ENCODE measurements at regions not wholly inside any gene's neighbourhood (a gene's known extent, or its start where the extent isn't known, plus 50 kb on each side); places are given as distances from the start of the nearest gene placed in this dataset.

DNA sequence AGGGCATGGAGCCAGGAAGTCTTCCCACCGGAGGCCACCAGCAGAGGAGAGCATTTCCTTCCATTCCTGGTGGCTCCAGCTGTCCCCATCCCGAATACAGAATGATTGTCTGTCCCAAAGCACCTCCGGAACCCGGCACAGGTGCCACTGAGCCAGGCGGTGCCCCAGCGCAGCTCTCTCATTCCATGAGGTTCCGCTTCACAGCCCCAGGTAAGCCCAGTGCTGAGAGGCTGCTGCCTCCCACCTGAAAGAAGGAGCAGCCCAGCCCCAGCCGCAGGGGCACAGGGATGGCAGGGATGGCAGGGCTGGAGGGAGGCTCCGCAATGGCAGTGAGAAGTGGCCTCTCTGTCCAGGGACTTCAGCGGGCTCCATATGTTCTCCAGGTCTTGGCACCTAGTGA lies 162.1 kb upstream of the TCERG1L start:
- FAIRE-seq: no peak
- DNase-seq (ENCODE audit: insufficient read length, low spot score): no peak
- TF ChIP-seq POLR2A (IDR thresholded peaks at IDR 0.05; ENCODE audit: low read depth, low read length): no peak

DNA sequence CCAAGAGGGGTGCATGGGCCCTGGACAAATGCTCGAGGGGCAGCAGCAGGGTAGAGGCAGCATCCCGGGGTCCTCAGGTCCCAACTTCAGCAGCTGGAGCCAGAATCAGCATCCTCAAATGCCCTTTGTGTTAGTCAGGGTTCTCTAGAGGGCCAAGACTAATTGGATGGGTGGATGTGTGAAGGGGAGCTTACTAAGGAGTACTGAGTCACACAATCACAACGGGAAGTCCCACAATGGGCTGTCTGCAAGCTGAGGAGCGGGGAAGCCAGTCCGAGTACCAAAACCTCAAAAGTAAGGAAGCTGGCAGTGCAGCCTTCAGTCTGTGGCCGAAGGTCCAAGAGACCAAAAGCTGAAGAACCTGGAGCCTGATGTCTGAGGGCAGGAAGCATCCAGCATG lies 162.9 kb upstream of the TCERG1L start:
- no peak for DNase-seq (ENCODE audit: insufficient read length, low spot score)
- no peak for FAIRE-seq
- TF ChIP-seq POLR2A (IDR thresholded peaks at IDR 0.05; ENCODE audit: low read depth, low read length): no peak

DNA sequence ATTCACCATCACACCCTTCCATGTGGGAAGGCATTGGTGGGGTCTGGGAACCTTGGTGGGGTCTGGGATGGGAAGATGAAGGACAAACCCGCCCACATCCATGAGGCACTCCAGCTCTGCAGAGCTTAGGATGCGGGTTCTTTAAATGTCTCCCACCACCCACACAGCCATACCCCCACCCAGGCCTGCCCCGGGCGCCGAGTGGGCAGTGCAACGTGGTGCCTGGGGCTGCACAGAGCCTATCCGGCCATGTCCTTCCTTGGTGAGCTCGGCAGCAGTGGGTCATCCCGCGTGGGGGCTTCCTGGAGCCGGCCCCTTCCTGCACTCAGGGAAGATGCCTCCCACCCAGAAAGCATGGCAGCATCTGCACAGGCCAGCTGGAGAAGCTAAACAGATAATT lies 163.5 kb upstream of the TCERG1L start:
- no peak for FAIRE-seq
- no peak for TF ChIP-seq POLR2A (IDR thresholded peaks at IDR 0.05; ENCODE audit: low read depth, low read length)
- no peak for DNase-seq (ENCODE audit: insufficient read length, low spot score)

DNA sequence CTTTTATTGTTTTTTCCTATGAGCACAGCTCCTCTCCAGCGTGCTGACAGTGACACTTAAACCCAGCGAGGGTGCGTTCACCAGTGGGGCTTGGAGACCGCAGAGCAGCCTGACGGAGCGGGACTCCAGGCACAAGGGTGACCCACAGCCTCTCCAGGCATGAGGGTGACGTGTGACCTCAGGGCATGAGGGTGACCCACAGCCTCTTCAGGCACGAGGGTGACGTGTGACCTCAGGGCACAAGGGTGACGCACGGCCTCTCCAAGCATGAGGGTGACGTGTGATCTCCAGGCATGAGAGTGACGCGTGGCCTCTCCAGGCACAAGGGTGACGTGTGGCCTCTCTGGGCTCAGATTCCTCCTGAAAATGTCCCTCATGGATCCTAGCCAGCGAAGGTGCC lies 164.3 kb upstream of the TCERG1L start:
- DNase-seq (ENCODE audit: insufficient read length, low spot score) (no peak), FAIRE-seq (no peak)
- TF ChIP-seq POLR2A (IDR thresholded peaks at IDR 0.05; ENCODE audit: low read depth, low read length): no peak

DNA sequence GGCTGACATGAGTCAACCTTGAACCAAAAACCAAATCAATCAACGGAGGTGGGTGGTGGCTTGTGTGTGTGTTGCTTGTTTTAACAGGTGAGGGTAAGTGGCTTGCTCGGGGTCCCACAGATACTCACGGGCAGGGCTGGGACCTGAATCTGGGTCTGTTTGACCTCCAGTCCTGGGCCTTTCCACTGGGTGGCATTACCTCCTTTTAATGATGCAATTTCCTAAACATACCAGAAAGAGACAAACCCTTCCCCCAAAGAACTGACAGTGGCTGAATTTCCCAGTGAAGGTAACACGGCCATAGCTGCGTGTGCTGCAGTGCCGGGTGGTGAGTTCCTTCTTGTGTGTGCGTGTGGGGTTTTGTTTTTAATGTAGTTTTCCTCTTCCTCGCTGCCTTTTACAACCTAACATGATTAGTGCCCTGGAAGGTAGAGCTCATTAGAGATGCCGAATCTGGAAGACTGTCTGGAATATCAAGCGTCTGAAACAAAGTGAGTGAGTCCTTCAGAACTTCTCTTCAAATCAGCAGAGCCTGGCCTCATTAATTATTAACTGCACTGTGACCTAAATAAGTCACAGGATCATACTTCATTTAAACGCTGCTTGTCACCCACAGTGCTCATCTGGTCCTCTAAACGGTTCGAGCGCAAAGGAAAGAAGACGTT lies 166.1 kb upstream of the TCERG1L start:
- no peak for TF ChIP-seq POLR2A (IDR thresholded peaks at IDR 0.05; ENCODE audit: low read depth, low read length)
- no peak for FAIRE-seq
- DNase-seq (ENCODE audit: insufficient read length, low spot score): no peak

DNA sequence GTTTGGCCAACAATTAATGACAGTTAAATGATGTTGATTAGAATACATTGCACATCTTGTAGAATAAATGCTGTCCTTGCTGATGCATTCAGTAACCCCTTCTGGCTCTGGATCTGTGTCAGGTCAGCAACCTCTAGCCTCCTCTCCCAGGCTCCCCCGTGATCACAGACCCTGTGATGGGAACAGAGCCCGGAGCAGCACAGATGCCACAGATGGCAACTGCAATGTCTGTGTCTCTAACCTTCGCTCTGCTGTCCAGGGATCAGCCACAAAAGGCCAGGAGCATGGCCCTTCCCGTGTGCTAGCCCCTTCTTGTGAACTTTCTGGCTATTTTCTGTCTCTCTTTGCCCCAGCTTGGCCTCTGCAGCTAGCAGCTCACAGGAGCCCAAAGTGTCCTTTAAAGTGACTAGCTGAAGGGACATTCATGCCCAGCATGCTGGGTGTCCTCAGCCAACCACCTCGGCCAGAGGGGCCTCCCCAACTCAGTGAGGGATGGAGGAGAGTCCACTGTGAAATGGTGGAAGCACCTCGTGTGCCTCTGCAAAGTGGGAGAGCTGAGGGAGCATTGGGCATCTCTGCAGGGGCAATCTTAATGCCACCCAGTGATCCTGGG lies 167.0 kb upstream of the TCERG1L start:
- no peak for TF ChIP-seq POLR2A (IDR thresholded peaks at IDR 0.05; ENCODE audit: low read depth, low read length)
- DNase-seq (ENCODE audit: insufficient read length, low spot score) (no peak), FAIRE-seq (no peak)

DNA sequence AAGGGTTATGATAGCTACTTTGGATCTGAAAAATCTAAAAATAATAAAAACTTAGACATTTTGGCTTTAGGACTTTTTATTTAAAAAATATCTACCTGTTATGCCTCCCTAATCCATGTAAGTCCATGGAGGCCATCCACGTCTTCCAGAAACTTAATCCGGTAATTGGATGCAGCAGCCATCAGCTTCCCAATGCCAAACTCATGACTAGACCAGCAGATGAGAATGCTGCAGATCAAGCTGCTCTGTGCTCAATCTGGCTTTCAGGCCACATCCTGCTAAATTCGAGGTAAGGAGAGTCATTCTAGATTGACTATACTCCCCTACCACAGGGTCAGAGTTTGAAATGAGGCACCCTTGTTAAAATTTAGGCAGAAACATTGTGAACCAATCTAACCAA lies 168.5 kb upstream of the TCERG1L start:
- no peak for FAIRE-seq

DNA sequence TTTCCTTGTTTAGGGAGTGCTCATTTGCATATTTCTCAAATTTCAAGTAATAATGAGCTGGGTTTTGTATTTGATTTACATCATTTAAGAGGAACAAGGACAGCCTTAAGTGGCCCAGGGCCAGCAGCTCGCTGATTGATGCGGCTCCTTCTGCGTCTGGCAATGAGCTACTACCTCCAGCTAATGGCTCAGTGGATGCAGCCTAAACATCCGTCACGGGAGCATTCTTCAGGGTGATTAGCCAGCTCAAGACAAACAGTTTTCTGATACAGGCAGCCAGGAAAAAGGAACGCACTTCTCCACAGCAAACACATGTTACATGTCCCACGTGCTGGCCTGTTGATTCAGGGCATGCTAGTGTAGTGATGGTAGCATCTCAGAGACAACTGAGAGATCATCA lies 169.3 kb upstream of the TCERG1L start:
- no peak for DNase-seq (ENCODE audit: insufficient read length, low spot score)
- no peak for FAIRE-seq
- no peak for TF ChIP-seq POLR2A (IDR thresholded peaks at IDR 0.05; ENCODE audit: low read depth, low read length)

More for the DNA sequence above, 168.5 kb upstream of the TCERG1L start:
- TF ChIP-seq POLR2A (IDR thresholded peaks at IDR 0.05; ENCODE audit: low read depth, low read length): no peak
- DNase-seq (ENCODE audit: insufficient read length, low spot score): no peak

DNA sequence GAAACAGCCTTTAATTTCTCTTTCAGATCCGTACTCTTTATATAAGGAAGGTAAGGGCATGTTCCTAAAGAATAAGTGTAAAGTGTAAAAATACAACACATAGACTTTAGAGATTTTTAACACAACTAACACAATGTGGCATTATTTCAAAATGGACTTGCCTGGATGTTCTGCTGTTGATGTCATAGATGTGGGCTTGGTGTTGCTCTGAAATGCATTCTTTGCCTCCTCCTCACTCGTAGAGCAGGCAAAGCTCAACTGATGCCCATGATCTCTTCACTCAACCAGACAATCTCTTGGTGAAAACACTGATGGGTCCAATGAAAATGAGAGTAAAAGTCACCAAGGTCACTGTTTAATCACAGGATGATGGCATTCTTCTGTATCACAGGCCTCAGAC lies 174.2 kb upstream of the TCERG1L start:
- TF ChIP-seq POLR2A (IDR thresholded peaks at IDR 0.05; ENCODE audit: low read depth, low read length): no peak
- FAIRE-seq: no peak
- no peak for DNase-seq (ENCODE audit: insufficient read length, low spot score)

DNA sequence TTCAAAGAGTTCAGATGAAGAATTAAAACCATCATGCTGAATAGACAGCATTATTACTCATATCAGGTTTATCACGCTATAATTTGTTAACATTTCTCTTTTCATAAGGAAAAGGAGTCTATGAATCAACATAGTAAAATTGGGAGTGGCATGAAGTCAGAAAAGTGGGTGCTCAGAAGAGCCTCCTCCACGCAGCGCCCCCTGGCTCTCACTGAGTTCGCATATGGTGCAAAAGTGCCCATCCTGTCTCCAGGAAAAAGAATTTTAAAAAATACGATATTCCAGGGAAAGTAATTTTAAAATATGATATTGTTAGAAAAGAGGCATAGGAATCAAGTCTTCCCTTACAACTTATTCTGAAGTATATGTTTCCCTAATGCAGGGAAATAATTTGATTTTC lies 176.3 kb upstream of the TCERG1L start:
- no peak for TF ChIP-seq POLR2A (IDR thresholded peaks at IDR 0.05; ENCODE audit: low read depth, low read length)
- FAIRE-seq (no peak), DNase-seq (ENCODE audit: insufficient read length, low spot score) (no peak)

DNA sequence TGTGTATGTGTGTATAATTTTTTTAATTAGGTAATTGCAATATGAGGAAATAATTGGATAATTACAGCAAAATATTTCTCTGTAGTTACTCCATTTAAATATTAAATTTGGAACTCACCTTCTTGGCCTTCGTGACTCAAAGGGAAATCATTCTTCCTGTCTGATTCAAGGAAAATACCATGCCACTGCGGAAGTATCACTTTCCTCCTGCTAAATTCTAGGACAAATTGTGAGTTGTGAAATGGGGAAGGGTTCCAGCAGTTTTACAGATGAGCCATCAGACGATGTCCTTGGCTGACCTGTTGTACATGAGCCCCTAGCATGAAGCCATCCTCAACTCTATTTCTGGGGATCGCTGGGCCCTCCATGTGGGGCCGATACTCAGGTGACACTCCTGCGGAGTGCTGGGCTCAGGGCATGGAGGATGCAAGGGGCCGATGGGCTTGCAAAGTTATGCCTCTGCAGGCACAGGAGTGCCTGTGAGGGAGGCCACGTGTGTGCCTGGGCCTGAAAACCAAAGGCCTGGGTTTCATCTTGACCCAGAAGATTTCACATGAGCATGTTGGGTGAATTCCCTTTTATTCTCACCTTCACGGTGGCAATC lies 179.6 kb upstream of the TCERG1L start:
- no peak for TF ChIP-seq POLR2A (IDR thresholded peaks at IDR 0.05; ENCODE audit: low read depth, low read length)
- no peak for FAIRE-seq
- DNase-seq (ENCODE audit: insufficient read length, low spot score): no peak

DNA sequence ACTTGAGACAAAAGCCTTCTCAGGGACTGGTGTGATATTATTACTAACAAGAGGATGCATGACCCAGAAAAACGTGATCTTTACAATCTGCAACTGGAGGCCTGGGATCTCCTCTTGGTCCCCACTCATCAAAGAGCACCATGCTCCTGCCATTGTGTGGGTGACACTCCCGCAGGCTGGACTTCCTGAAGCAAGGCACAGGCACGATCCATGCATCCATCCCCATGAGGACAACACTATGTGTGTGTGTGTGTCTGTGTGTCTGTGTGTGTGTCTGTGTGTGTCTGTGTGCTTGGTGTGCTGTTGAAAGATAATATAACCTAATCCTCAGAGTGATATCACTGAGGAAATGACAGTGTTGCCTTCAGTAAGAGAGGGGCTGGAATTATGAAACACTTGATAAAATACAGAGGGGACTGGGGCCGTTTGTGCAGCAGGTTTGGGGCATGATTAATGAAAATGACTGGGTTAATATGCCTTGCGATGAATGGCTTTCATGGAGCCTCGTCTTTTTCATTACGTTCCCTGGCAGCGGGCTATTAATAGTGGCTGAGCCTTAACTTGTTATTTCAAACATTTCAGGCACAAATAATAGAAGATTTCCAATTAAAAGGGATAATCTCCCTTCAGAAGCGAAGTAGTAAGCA lies 180.8 kb upstream of the TCERG1L start:
- FAIRE-seq (no peak), DNase-seq (ENCODE audit: insufficient read length, low spot score) (no peak)
- no peak for TF ChIP-seq POLR2A (IDR thresholded peaks at IDR 0.05; ENCODE audit: low read depth, low read length)

DNA sequence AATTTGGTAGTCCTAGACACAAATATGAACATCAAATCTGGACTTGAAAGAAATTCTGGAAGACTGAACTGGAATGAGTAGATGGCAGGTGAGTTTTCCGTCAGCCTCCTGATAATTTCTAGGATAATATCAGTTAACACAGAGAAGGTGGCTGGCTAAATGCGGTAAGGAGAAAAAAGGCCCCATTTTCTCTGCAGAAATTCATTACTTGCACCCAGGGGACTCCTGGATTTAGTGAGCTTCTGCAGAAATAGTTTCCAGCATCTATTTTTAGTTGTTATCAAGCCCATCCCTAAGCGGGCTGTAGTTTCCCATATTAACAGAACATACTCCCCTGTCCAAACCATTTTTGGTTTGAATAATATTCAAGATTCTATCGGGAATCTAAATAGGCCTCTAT lies 181.9 kb upstream of the TCERG1L start:
- DNase-seq (ENCODE audit: insufficient read length, low spot score): no peak
- no peak for TF ChIP-seq POLR2A (IDR thresholded peaks at IDR 0.05; ENCODE audit: low read depth, low read length)
- FAIRE-seq: no peak

DNA sequence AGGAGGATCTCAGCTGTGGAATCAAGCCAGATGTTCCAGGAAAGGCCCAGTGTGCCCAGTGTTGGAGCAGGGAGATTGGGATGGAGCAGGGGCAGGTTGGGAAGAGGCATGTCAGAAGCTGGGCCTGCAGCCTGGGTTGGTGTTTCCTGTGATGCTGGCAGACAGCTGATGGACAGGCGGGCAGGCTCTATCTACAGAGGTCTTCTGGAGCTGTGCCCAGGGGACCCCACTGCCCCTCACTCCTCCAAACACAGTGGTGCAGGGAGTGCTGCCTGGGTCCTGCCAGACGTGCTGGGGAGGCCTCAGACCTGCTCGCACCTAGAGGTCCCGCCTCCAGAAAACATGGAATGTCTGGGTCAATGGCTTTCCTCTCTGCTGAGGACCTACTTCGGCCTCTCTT lies 182.9 kb upstream of the TCERG1L start:
- no peak for TF ChIP-seq POLR2A (IDR thresholded peaks at IDR 0.05; ENCODE audit: low read depth, low read length)
- FAIRE-seq (no peak), DNase-seq (ENCODE audit: insufficient read length, low spot score) (no peak)

DNA sequence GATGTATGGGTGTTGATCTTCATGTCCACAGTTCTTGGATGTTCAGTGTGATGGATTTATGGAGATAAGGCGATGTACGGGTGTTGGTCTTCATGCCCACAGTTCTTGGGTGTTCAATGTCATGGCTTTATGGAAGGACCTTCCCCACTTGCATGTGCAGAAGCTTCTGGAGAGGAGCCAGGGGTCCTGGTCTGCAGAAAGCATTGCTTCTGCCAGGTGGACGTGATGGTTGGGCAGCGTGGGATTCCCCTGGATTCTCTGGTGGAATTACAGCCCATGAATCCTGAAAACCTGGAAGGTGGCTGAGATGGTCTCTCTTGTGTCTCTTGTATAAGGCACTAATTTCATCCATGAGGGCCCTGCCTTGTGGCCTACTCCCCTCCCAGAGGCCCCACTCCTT lies 183.7 kb upstream of the TCERG1L start:
- no peak for DNase-seq (ENCODE audit: insufficient read length, low spot score)
- no peak for TF ChIP-seq POLR2A (IDR thresholded peaks at IDR 0.05; ENCODE audit: low read depth, low read length)
- FAIRE-seq: no peak
